GM18505 (cell line): ENCODE measurements at regions not wholly inside any gene's neighbourhood (a gene's known extent, or its start where the extent isn't known, plus 50 kb on each side); places are given as distances from the start of the nearest gene placed in this dataset.

ENCODE experiments used
- ATAC-seq: cut with Tn5 transposase; IDR thresholded peaks from one replicate; pipeline ENCODE4 v1.9.1; 2021; ENCODE audit not compliant: unreplicated experiment
- POLR2A ChIP-seq: IDR thresholded peaks from 4 replicates; pipeline ENCODE4 v1.6.1; 2011; ENCODE audit warnings: borderline replicate concordance; ENCODE audit not compliant: insufficient read depth, insufficient read length; ENCODE audit errors: extremely low read depth

DNA sequence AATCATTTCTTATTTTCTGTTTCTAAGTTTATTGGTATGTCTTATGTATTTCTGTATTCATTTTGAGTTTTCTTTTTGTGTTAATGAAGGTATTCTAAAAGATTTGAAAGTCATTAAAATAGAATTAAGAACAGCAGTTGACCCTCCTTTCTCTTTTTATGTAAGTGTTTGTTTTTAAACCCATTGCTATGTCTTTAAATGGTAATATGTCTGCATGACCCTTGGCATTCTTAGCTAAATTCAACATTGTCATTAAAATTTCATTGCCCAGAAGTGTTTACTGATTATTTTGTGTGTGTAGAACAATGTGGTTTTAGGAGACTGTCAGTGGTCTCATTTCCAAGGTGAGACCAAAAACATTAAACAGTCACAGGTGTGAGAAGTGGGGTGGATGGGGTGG lies 197.8 kb downstream of the PCDH7 start:
- no peak for TF ChIP-seq POLR2A
- no peak for ATAC-seq

DNA sequence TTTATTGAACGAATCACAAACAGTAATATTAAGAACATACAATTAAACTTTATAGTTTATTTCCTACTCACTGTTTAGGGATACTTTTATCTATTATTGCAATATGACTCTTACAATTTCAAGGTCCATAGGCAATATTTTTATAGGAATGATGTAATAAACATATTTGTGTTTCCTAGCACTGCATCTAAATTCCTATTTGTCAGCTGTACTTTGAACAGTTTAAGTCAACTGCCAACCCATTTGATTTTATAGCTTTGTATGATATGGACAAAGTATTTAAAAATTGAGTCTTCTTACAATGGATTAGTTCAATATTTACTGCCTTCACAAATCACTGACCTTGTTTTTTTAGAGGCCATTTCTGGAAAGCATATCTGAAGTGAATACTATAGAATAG lies 199.3 kb downstream of the PCDH7 start:
- no peak for ATAC-seq
- TF ChIP-seq POLR2A: no peak

DNA sequence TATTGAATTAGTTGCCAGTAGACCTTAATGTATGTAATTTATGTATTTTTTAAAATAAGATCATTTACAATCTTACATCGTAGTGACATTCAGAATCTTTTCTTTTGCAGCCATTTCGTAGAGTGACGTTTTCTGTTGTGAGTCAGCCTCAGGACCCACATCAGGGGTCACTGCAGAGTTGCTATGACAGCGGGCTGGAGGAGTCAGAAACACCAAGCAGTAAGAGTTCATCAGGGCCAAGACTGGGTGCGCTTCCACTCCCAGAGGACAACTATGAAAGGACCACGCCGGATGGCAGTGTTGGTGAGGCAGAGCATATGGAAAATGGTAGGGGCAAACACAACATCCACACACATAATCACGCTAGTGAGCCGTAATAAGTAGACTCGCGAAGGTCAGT lies 199.9 kb downstream of the PCDH7 start:
- no peak for TF ChIP-seq POLR2A
- no peak for ATAC-seq

DNA sequence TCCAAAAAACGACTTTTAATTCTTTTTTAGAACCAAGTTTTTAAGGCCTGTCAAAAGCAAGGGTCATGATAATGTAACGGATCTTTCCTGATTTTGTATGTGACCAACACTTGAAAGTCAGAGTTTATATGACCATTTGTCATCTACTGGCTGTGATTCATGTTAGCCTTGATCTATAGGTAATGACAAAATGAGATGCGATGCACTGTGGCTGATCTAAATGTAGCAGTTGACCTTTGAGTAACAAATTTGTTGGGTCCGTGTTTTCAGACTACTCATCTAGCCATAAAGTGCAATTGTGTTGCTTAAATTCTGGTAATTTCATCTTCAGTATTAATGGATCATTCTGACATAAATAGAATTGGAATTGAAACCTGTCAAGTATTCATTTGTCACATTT lies 202.5 kb downstream of the PCDH7 start:
- no peak for TF ChIP-seq POLR2A
- no peak for ATAC-seq

DNA sequence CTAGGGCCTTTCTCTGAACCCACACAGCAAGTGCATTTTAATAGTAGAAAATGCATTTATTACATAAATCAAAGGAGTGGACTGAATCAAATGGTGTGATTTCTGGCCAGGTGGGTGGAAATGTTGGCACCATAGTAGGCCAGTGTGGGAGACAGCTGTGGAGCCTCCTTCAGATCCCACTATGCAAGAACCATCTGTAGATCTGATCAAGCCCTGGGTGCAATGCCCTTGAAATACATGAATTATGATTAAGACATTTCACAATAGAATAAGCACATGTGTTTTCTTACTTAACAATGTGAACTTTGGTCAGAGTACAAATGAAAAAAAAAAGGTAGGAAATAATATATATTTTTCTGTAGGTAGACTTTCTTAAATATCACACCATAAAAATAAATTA lies 204.3 kb downstream of the PCDH7 start:
- ATAC-seq: no peak
- TF ChIP-seq POLR2A: no peak

DNA sequence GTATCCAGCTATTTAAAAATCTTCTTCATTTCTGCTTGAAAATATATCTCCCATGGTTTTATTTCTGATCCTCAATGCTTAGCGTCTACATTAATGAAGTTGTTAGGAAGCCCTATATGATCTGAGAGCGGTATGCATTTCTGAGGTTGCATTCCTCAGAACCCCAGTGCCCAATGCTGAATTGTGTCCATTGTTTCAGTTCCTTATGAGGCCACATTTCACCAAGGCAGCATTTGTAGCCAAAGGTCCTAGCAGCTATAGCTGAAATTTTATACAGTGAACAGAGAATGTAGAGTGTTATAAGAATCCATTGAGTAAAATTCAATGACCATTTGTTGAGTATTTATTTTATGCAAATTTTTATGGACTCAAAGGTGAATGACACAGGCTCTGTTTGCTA lies 209.5 kb downstream of the PCDH7 start:
- no peak for ATAC-seq
- TF ChIP-seq POLR2A: no peak

DNA sequence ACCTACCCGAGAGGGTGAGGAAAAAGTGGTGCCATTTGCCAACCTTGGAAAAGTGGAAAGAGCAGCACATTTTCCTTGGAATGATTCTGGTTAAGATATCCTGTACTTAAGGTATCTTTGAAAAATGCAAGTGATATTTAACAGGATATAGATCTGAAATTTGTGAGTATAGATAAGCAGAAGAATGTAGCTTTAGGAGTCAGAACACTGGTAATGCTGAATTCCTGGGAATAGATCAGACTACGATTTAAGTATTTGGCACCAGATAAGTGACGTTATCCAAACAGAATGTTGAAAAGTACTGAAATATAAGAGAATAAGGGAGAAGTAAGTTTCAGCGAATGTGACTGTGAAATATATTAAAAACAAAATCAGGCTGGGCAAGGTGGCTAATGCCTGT lies 210.1 kb downstream of the PCDH7 start:
- no peak for TF ChIP-seq POLR2A
- no peak for ATAC-seq

DNA sequence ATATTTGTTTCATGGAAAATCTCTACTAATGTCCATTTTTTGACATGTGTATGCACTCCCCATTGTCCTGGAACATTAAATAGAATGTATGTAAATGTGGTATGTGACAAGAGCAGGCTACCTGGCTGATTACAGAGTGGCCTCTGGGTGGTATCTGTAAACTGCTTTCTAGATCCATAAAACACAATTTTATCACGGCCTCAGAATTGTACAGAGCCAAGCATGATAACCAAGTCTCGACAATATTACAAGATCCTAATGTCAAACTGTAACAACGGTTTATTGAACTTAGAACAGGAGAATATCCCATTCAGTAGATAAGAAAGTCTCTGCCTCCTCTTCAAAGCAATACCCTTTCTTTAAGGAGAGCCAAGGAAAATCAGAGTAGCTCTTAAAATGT lies 212.4 kb downstream of the PCDH7 start:
- no peak for TF ChIP-seq POLR2A
- no peak for ATAC-seq

DNA sequence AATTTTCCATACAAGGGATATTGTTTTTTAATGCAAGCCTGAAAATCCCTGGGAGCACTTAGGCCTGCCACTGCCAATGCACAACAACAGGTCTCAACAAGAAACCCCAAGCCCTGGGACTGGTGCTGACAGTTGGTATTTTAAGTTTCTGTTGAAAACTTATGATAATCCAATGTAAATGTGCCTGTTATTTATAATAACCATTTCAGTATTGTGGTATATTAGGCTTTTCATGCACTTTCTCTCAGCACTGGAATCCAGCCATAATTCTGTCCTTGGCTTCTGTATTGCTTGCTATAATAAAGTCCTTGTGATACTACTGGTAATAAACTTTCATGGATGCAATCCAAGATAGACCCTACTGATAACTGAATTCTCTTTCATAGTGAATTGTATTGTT lies 218.9 kb downstream of the PCDH7 start:
- no peak for ATAC-seq
- no peak for TF ChIP-seq POLR2A

DNA sequence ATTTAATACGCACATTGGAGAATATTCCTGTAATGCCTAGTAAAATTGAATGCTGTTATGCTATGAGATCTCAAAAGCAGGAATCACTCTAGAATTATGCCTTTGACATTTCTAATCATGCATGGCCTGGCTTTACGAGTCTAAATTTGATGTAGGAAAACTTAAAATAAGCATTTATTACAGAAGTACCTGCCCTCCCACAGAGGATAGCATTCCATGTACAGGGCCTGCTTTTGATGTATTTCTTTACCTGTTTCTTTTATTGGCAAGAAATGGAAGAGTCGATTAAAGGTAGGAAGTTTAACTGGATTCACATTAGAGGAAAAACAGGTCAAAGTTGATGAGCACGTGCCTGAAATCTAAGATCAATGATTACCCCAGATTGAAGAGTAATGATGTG lies 219.5 kb downstream of the PCDH7 start:
- no peak for TF ChIP-seq POLR2A

DNA sequence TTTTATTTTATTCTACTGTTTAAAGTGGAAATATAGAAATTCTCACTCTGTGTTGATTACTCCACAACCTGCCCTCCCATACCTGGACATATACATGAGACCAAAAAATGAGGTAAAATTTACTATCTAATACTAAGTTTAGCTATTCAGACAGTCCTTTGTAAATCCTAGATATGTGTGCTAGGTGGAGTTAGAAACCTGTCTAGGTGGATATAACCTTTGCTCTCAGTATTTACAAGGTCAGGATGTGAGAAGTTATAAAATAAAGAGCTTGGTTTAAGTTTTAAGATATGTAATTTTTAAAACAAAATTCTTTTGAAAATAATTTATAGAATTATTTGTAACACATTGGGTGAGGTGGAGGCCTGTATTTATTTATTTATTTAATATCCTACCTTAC lies 221.5 kb downstream of the PCDH7 start:
- TF ChIP-seq POLR2A: no peak
- ATAC-seq: no peak

More for the DNA sequence above, 219.5 kb downstream of the PCDH7 start:
- ATAC-seq: no peak

DNA sequence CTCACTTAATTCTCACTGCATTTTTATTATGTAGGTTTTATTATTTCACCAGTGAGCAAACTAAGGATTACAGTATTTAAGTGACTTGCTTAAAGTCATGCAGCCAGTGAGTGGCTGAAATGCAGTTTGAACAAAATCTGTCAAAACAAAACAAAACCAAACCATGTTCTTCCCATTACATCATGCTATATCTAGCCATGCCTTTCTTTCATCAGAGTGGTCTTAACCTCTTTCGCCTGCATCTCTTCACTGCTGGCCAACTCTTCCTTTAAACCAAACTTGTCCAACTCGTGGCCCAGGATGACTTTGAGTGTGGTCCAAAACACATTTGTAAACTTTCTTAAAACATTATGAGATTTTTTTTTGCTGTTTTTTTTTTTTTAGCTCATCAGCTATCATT lies 223.2 kb downstream of the PCDH7 start:
- no peak for ATAC-seq

DNA sequence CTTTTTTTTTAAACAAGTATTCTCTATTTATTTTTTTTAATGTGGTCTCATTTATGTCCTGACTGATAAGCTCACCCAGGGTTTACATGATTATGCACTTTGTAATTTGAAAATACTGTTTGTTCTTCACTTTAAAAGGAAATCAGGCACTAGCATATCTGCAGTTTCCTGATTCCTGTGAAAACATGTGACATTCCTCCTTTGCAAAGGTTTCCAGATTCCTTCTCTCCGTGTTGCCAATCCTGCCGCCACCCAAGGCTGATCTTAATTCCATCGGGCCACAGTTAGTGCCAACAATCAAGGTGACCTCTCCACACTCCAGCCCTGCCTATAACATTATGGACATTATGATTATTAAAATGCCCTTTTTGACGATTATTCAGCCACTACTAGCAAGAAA lies 225.4 kb downstream of the PCDH7 start:
- TF ChIP-seq POLR2A: no peak
- no peak for ATAC-seq

More for the DNA sequence above, 223.2 kb downstream of the PCDH7 start:
- no peak for TF ChIP-seq POLR2A

DNA sequence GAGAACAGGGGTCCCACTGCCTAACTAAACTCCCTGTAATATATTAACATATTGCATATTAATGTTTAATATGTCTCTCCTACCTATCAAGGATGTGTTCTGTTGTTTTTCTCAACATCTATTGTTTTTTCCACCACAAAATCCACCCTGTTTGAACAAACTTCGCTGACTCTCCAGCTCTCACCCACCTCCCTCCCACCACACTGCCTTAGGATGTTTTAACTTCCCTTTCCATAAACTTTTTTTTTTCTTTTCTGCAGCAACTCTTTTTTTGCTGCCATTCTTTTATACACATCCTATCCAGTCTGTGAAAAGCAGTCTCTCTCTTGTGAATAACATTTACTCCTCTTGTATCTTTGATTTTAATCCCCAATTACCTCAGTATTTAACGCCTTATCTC lies 226.1 kb downstream of the PCDH7 start:
- ATAC-seq: no peak
- no peak for TF ChIP-seq POLR2A

DNA sequence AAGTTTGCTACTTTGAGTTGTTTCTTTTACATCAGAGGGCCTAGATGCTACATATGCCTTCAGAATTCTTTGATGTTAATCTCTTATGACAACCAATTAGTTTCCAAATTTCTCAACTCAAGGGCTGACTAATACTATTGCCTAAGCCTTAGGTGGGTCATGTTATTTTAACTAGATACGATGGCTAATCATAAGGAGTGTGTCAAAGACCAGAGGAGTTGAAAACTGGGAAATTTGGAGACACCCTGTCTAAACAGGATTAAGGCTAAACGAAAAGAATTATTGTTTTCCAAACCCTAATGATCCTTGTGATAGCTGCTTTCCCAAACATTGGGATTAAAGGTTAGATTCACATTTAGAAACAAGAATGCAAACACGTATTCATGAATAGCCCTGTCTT lies 228.5 kb downstream of the PCDH7 start:
- TF ChIP-seq POLR2A: no peak
- no peak for ATAC-seq

DNA sequence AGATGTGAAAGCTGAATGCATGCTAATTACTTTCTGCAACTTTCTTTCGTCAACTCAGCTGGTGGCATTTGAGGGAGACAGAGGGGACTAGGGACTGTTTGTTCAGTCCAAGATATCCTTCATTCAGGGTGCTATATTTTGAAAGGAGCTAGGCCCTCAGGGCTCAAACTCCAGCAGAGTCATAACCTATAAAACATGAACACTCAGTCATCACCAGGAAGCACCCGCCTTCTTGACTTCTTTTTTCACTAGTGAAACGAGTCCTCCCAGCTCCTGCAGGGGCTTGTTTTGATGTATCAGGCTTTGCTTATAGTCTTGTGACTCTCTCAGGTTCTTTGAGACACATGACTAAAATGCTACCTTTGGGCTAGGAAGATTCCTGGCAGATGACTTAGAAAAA lies 230.6 kb downstream of the PCDH7 start:
- no peak for ATAC-seq

DNA sequence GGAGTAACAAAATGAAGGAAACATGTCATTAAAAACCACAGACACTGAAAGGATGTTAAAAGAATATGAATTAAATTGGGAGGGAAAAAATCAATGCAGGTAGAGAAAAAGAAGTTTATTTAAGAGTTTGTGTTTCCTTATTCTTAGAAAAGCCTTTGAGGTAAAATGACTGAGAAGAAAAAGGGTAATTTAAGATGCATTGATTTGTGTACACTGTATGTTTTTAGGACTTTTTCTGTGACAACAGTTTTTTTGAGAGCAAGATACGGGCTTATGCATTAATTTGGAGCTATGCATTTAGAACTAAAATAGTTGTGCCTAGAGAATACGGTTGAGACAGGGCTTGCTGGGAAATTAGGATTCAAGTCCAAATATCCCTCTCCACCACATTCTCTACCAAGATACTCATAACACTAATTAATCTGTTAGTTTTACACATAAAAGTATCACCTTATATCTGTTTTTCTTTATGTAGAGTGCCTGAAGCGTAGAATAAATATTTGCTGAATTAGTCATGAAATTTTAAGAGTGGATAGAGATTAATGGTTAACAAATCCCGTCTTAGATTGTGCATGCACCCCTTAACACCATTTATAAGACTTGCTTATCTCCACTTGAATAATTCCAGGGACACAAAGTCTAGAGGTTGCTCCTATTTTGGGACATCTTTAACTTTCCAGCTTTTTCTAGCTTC lies 232.5 kb downstream of the PCDH7 start:
- TF ChIP-seq POLR2A: no peak
- ATAC-seq: no peak

More for the DNA sequence above, 230.6 kb downstream of the PCDH7 start:
- no peak for TF ChIP-seq POLR2A
